ENCODE measurements at regions not wholly inside any gene's neighbourhood (a gene's known extent, or its start where the extent isn't known, plus 50 kb on each side); places are given as distances from the start of the nearest gene placed in this dataset.

DNA sequence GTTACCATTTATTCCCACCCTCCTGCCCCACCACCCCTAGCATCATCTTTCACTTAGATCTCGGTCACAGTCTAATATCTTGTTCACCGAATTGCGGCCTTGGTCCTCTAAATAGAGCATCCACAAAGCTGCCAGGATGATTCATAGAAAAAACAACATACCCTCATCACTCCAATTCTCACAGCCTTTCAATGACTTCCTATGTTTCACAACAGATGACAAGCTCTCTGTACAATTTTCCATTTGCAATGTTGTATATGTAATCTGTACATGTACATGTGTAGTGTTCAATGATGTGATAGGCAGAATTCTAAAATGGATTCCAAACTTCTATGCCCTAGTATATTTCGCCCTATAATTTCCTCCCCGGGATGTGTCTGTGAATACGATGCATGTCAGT lies 675.6 kb upstream of the CELF4 start:
- Histone ChIP-seq H3F3A (ENCODE audit: insufficient read depth) (no peaks in the 10 kb centered on the region), H3K4me3 (ENCODE audit: insufficient read depth, low read length, poor library complexity, severe bottlenecking) (no peak overlapping the region), H2AFZ (ENCODE audit: low read depth, low read length, severe bottlenecking) (no peak overlapping the region), H3K27ac (ENCODE audit: low read depth, low read length) (no peak overlapping the region), H3K9me2 (replicated peaks; ENCODE audit: insufficient read depth, low read length) (no peaks in the 10 kb centered on the region), H3K4me2 (ENCODE audit: low read depth, low read length, poor library complexity, severe bottlenecking) (no peak overlapping the region), H3K9ac (ENCODE audit: low read length) (no peak overlapping the region), H3K9me3 (ENCODE audit: insufficient read depth, low read length) (no peaks in the 10 kb centered on the region), H3K79me2 (ENCODE audit: insufficient read depth, low read length) (no peaks in the 10 kb centered on the region), H3K36me3 (ENCODE audit: low read length) (no peaks in the 10 kb centered on the region), H3K27me3 (ENCODE audit: low read length) (no peaks in the 10 kb centered on the region), H4K20me1 (ENCODE audit: low read depth, low read length) (no peaks in the 10 kb centered on the region)
- TF ChIP-seq EZH2phosphoT487 (conservative IDR thresholded peaks at IDR 0.05; ENCODE audit: low read length) = no peak
- TF ChIP-seq, protein P1, sequence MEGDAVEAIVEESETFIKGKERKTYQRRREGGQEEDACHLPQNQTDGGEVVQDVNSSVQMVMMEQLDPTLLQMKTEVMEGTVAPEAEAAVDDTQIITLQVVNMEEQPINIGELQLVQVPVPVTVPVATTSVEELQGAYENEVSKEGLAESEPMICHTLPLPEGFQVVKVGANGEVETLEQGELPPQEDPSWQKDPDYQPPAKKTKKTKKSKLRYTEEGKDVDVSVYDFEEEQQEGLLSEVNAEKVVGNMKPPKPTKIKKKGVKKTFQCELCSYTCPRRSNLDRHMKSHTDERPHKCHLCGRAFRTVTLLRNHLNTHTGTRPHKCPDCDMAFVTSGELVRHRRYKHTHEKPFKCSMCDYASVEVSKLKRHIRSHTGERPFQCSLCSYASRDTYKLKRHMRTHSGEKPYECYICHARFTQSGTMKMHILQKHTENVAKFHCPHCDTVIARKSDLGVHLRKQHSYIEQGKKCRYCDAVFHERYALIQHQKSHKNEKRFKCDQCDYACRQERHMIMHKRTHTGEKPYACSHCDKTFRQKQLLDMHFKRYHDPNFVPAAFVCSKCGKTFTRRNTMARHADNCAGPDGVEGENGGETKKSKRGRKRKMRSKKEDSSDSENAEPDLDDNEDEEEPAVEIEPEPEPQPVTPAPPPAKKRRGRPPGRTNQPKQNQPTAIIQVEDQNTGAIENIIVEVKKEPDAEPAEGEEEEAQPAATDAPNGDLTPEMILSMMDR (IDR thresholded peaks at IDR 0.05; ENCODE audit: insufficient read depth, low read length, poor library complexity, severe bottlenecking) = no peak

DNA sequence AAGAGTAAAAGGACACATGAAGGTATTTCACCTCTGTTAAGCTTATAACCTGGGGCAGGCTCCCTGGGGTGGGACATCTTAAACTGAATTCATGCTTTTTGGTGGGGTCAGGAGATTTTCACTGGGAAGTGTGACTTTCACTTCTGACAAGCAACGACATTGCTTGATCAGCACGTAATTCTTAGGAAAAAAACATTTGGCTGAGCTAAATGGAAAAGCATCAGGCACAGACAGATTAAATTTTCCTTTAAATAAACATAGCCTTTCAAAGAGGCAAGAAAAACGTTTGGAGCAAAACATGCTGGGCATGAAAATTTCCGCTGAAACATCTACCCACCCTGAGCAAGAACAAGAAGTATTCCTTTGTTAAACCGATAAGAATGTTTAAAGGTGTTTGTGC lies 674.0 kb upstream of the CELF4 start:
- no peaks in the 10 kb centered on the region for H4K20me1 ChIP-seq (ENCODE audit: low read depth, low read length)
- no peaks in the 10 kb centered on the region for H3K79me2 ChIP-seq (ENCODE audit: insufficient read depth, low read length)
- H3K36me3 ChIP-seq (ENCODE audit: low read length) = no peaks in the 10 kb centered on the region
- H3K27me3 ChIP-seq (ENCODE audit: low read length) = no peaks in the 10 kb centered on the region
- 0 out of 2 replicates have a peak, but pooled peaks cover 2% of the 10 kb centered on the region for H3K9me3 ChIP-seq (ENCODE audit: insufficient read depth, low read length)
- no peak overlapping the region for H2AFZ ChIP-seq (ENCODE audit: low read depth, low read length, severe bottlenecking)
- TF ChIP-seq EZH2phosphoT487 (conservative IDR thresholded peaks at IDR 0.05; ENCODE audit: low read length) = no peak
- TF ChIP-seq, protein P1 (IDR thresholded peaks at IDR 0.05; ENCODE audit: insufficient read depth, low read length, poor library complexity, severe bottlenecking) = no peak
- no peaks in the 10 kb centered on the region for H3K9me2 ChIP-seq (replicated peaks; ENCODE audit: insufficient read depth, low read length)
- no peak overlapping the region for H3K27ac ChIP-seq (ENCODE audit: low read depth, low read length)
- no peak overlapping the region for H3K4me2 ChIP-seq (ENCODE audit: low read depth, low read length, poor library complexity, severe bottlenecking)
- no peak overlapping the region for H3K4me3 ChIP-seq (ENCODE audit: insufficient read depth, low read length, poor library complexity, severe bottlenecking)
- H3F3A ChIP-seq (ENCODE audit: insufficient read depth) = no peaks in the 10 kb centered on the region
- no peak overlapping the region for H3K9ac ChIP-seq (ENCODE audit: low read length)

- no peaks in the 10 kb centered on the region for H3K9me2 ChIP-seq (replicated peaks; ENCODE audit: insufficient read depth, low read length)
Observed at GRCh38 chr18:38237796-38238195, 672.2 kb upstream of the CELF4 start.

More at GRCh38 chr18:38237796-38238195, 672.2 kb upstream of the CELF4 start:
- TF ChIP-seq, protein P1 (IDR thresholded peaks at IDR 0.05; ENCODE audit: insufficient read depth, low read length, poor library complexity, severe bottlenecking) = no peak
- no peak for TF ChIP-seq EZH2phosphoT487 (conservative IDR thresholded peaks at IDR 0.05; ENCODE audit: low read length)
- H3K9ac ChIP-seq (ENCODE audit: low read length) = no peak overlapping the region
- no peaks in the 10 kb centered on the region for H4K20me1 ChIP-seq (ENCODE audit: low read depth, low read length)
- 0 out of 2 replicates have a peak, but pooled peaks cover 4% of the 10 kb centered on the region for H3K9me3 ChIP-seq (ENCODE audit: insufficient read depth, low read length)
- no peaks in the 10 kb centered on the region for H3F3A ChIP-seq (ENCODE audit: insufficient read depth)
- no peaks in the 10 kb centered on the region for H3K36me3 ChIP-seq (ENCODE audit: low read length)
- no peak overlapping the region for H3K4me2 ChIP-seq (ENCODE audit: low read depth, low read length, poor library complexity, severe bottlenecking)
- H3K79me2 ChIP-seq (ENCODE audit: insufficient read depth, low read length) = no peaks in the 10 kb centered on the region
- H3K27me3 ChIP-seq (ENCODE audit: low read length) = no peaks in the 10 kb centered on the region
- no peak overlapping the region for H3K27ac ChIP-seq (ENCODE audit: low read depth, low read length)
- no peak overlapping the region for H3K4me3 ChIP-seq (ENCODE audit: insufficient read depth, low read length, poor library complexity, severe bottlenecking)
- H2AFZ ChIP-seq (ENCODE audit: low read depth, low read length, severe bottlenecking) = no peak overlapping the region

Data from SU-DHL-6 (cell line).